BLaER1 (cell line): ENCODE measurements at regions not wholly inside any gene's neighbourhood (a gene's known extent, or its start where the extent isn't known, plus 50 kb on each side); places are given as distances from the start of the nearest gene placed in this dataset.

Experiments
- H3K27ac ChIP-seq: shearing (Covaris generic); formaldehyde crosslinking; 2 replicates; pipeline ENCODE4 v1.8.1; 2022
- H3K27me3 ChIP-seq: shearing (Covaris generic); formaldehyde crosslinking; 2 replicates; pipeline ENCODE4 v1.8.1; 2022
- H3K36me3 ChIP-seq: shearing (Covaris generic); formaldehyde crosslinking; 2 replicates; pipeline ENCODE4 v1.8.1; 2022
- H3K4me1 ChIP-seq: shearing (Covaris generic); formaldehyde crosslinking; 2 replicates; pipeline ENCODE4 v1.8.1; 2022
- H3K4me2 ChIP-seq: shearing (Covaris generic); formaldehyde crosslinking; 2 replicates; pipeline ENCODE4 v1.8.1; 2022
- H3K4me3 ChIP-seq: shearing (Covaris generic); formaldehyde crosslinking; 2 replicates; pipeline ENCODE4 v1.8.1; 2022
- H3K9ac ChIP-seq: shearing (Covaris generic); formaldehyde crosslinking; 2 replicates; pipeline ENCODE4 v1.8.1; 2022
- H3K9me3 ChIP-seq: shearing (Covaris generic); formaldehyde crosslinking; 2 replicates; pipeline ENCODE4 v1.8.1; 2022
- H4K20me1 ChIP-seq: shearing (Covaris generic); formaldehyde crosslinking; 2 replicates; pipeline ENCODE4 v1.8.1; 2022
- Cebpa-rat ChIP-seq: shearing (Covaris generic); IDR thresholded peaks from 2 replicates; pipeline ENCODE4 v1.8.1; 2022

GRCh38 chr2:144078802-144079724 is 440.9 kb downstream of the ZEB2 start:
- Histone ChIP-seq H3K4me3 (no peak overlapping the region), H3K27me3 (no peaks in the 10 kb centered on the region), H3K9me3 (no peaks in the 10 kb centered on the region), H3K36me3 (no peaks in the 10 kb centered on the region), H3K4me1 (no peaks in the 10 kb centered on the region), H3K27ac (no peak overlapping the region), H4K20me1 (no peaks in the 10 kb centered on the region), H3K9ac (no peak overlapping the region), H3K4me2 (no peak overlapping the region)
- TF ChIP-seq Cebpa-rat, result no peak

GRCh38 chr2:144078106-144078505 is 441.8 kb downstream of the ZEB2 start:
- Histone ChIP-seq H3K36me3 (no peaks in the 10 kb centered on the region), H3K9me3 (no peaks in the 10 kb centered on the region), H3K4me2 (no peak overlapping the region), H3K9ac (no peak overlapping the region), H4K20me1 (no peaks in the 10 kb centered on the region), H3K4me1 (no peaks in the 10 kb centered on the region), H3K27ac (no peak overlapping the region), H3K4me3 (no peak overlapping the region), H3K27me3 (no peaks in the 10 kb centered on the region)
- no peak for TF ChIP-seq Cebpa-rat

DNA sequence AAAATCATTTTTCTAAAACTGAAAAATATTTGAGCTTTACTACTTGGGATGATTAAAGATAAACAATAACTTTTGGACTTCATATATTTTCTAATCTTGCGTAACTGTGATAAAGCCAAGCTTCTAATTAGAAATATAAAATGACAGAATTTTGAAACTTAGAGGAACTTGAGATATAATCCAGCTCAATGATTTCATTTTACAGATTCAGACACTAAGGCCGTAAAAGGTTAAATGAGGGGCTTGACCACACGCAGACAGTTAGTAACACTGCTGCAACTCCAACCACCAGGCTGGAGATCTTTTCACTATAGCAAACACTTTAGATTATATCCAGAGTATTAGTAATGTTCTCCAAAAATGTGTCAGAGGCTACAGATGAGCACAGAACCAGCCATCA is 445.5 kb downstream of the ZEB2 start:
- TF ChIP-seq Cebpa-rat, result no peak

GRCh38 chr2:144071461-144071860 is 448.5 kb downstream of the ZEB2 start:
- TF ChIP-seq Cebpa-rat, result no peak
- H3K36me3 ChIP-seq, result no peaks in the 10 kb centered on the region
- no peak overlapping the region for H3K9ac ChIP-seq
- no peaks in the 10 kb centered on the region for H3K27me3 ChIP-seq
- no peak overlapping the region for H3K4me3 ChIP-seq
- H3K4me1 ChIP-seq, result no peaks in the 10 kb centered on the region
- H4K20me1 ChIP-seq, result no peaks in the 10 kb centered on the region
- H3K27ac ChIP-seq, result no peak overlapping the region
- H3K4me2 ChIP-seq, result no peak overlapping the region
- no peaks in the 10 kb centered on the region for H3K9me3 ChIP-seq

More for the DNA sequence above, 445.5 kb downstream of the ZEB2 start:
- Histone ChIP-seq H3K4me2 (no peak overlapping the region), H3K9ac (no peak overlapping the region), H3K36me3 (no peaks in the 10 kb centered on the region), H3K4me1 (no peaks in the 10 kb centered on the region), H3K4me3 (no peak overlapping the region), H3K27me3 (no peaks in the 10 kb centered on the region), H4K20me1 (no peaks in the 10 kb centered on the region), H3K27ac (no peak overlapping the region), H3K9me3 (no peaks in the 10 kb centered on the region)

DNA sequence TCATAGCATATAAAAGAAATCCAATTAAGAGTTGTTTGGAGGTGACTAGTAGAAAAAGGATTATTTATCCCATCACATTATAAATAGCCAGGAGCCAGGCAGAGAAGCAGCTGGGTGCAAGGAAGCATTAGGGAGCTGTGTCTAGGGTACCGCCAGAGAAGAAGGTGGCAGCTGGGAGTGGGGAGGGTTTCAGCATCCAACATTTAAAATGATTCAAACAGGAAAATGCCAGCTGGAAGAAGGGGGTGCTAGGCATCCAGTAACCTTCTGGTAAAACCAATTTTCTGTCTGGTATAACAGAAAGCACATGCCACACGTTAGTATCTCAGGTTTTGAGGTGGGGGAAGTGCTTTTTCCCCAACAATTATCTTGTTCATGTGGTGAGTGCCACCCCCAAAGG is 452.4 kb downstream of the ZEB2 start:
- no peaks in the 10 kb centered on the region for H3K4me1 ChIP-seq
- H3K27me3 ChIP-seq, result no peaks in the 10 kb centered on the region
- no peak overlapping the region for H3K27ac ChIP-seq
- H3K4me3 ChIP-seq, result no peak overlapping the region
- no peak overlapping the region for H3K9ac ChIP-seq
- H3K9me3 ChIP-seq, result no peaks in the 10 kb centered on the region
- no peak for TF ChIP-seq Cebpa-rat
- H3K36me3 ChIP-seq, result no peaks in the 10 kb centered on the region
- no peaks in the 10 kb centered on the region for H4K20me1 ChIP-seq
- no peak overlapping the region for H3K4me2 ChIP-seq

DNA sequence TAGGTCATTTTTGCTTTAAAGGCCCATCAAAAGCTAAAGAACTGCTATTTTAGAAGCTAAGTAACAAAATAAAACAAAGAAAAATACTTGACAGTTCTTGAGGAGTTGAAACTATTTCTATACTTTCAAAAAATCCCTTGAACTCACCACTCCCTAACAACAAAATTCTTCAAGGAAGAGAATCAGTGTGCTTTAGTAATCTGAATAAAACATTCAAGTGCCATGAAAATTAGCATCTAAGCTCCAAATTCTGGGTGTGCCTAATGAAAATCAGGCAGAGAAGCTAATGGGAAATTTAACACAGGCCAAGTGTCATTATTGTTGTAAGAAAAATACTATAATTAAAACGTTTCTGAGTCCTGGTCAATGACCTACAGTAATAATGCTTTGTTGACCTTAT is 456.3 kb downstream of the ZEB2 start:
- H3K9ac ChIP-seq, result no peak overlapping the region
- no peak overlapping the region for H3K27ac ChIP-seq
- no peaks in the 10 kb centered on the region for H4K20me1 ChIP-seq
- no peak for TF ChIP-seq Cebpa-rat
- H3K9me3 ChIP-seq, result no peaks in the 10 kb centered on the region
- no peaks in the 10 kb centered on the region for H3K4me1 ChIP-seq
- H3K4me2 ChIP-seq, result no peak overlapping the region
- H3K4me3 ChIP-seq, result no peak overlapping the region
- H3K36me3 ChIP-seq, result no peaks in the 10 kb centered on the region
- H3K27me3 ChIP-seq, result no peaks in the 10 kb centered on the region

DNA sequence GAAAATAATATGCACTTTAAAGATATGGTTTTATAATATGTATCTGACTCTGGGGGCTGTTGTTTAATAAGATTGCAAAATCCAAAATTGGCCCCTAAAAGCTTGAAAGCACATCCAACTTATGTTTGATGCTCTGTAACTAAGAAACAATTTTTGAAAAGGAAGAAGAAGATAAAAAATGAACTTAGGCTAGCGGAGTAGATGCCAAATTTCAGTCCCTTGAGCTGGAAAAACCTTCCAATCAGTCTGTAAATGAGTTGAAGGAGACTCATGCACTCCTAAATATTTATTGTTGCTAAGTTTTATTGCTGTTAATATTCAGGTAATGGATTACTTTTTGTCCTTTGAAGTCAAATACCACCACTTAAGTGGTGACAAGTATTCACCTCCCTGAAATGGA is 465.0 kb downstream of the ZEB2 start:
- H3K4me1 ChIP-seq, result no peaks in the 10 kb centered on the region
- no peaks in the 10 kb centered on the region for H3K9me3 ChIP-seq
- H3K36me3 ChIP-seq, result no peaks in the 10 kb centered on the region
- no peak overlapping the region for H3K9ac ChIP-seq
- no peak overlapping the region for H3K4me3 ChIP-seq
- H3K4me2 ChIP-seq, result no peak overlapping the region
- H3K27me3 ChIP-seq, result no peaks in the 10 kb centered on the region
- TF ChIP-seq Cebpa-rat, result no peak
- H3K27ac ChIP-seq, result no peak overlapping the region
- H4K20me1 ChIP-seq, result no peaks in the 10 kb centered on the region

DNA sequence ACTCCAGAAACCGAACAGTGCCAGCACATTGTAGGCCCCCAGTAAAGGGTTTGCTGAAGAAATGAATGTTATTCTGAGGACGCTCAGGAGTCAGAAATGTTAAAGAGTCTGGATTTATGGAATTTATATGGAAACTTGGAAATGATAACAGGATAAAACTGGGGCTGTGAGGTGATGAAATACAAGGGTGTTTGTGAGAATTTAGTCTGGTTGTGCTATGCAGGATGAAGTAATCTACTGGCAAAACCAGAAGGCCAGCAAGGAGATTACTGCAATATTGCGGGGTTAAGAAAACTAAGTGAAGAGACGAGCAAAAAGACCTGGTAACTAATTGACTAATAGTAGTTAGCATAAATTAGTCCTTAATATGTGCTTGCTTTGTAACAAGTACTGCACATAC is 467.8 kb downstream of the ZEB2 start:
- no peak overlapping the region for H3K9ac ChIP-seq
- no peak overlapping the region for H3K4me3 ChIP-seq
- no peaks in the 10 kb centered on the region for H4K20me1 ChIP-seq
- H3K27ac ChIP-seq, result no peak overlapping the region
- no peak for TF ChIP-seq Cebpa-rat
- H3K4me2 ChIP-seq, result no peak overlapping the region
- no peaks in the 10 kb centered on the region for H3K27me3 ChIP-seq
- no peaks in the 10 kb centered on the region for H3K36me3 ChIP-seq
- H3K9me3 ChIP-seq, result no peaks in the 10 kb centered on the region
- H3K4me1 ChIP-seq, result peaks cover 11% of the 10 kb centered on the region

- peaks cover 11% of the 10 kb centered on the region for H3K4me1 ChIP-seq
- H4K20me1 ChIP-seq, result no peaks in the 10 kb centered on the region
- H3K27me3 ChIP-seq, result no peaks in the 10 kb centered on the region
- H3K9me3 ChIP-seq, result no peaks in the 10 kb centered on the region
- H3K4me2 ChIP-seq, result peak overlapping the region; percentile 35
- no peak overlapping the region for H3K4me3 ChIP-seq
- no peaks in the 10 kb centered on the region for H3K36me3 ChIP-seq
- no peak overlapping the region for H3K9ac ChIP-seq
- no peak for TF ChIP-seq Cebpa-rat
- no peak overlapping the region for H3K27ac ChIP-seq
Measured at GRCh38 chr2:144049137-144049536, 470.8 kb downstream of the ZEB2 start.

- Histone ChIP-seq H3K4me2 (peak overlapping the region; percentile 35), H4K20me1 (no peaks in the 10 kb centered on the region), H3K27me3 (no peaks in the 10 kb centered on the region), H3K4me3 (no peak overlapping the region), H3K36me3 (no peaks in the 10 kb centered on the region), H3K4me1 (peaks cover 11% of the 10 kb centered on the region), H3K9ac (no peak overlapping the region), H3K27ac (no peak overlapping the region), H3K9me3 (no peaks in the 10 kb centered on the region)
- TF ChIP-seq Cebpa-rat, result no peak
Measured at GRCh38 chr2:144048631-144049060, 471.3 kb downstream of the ZEB2 start.
